ENCODE measurements at regions not wholly inside any gene's neighbourhood (a gene's known extent, or its start where the extent isn't known, plus 50 kb on each side); places are given as distances from the start of the nearest gene placed in this dataset.

- no peak for DNase-seq
Observed at GRCh38 chr20:9981829-9982228, 53.0 kb upstream of the ANKEF1 start.

- DNase-seq: peak; percentile 44
Observed at GRCh38 chr20:9978397-9979004, 56.3 kb upstream of the ANKEF1 start.

- no peak for DNase-seq
Observed at GRCh38 chr20:9977629-9978028, 57.2 kb upstream of the ANKEF1 start.

DNA sequence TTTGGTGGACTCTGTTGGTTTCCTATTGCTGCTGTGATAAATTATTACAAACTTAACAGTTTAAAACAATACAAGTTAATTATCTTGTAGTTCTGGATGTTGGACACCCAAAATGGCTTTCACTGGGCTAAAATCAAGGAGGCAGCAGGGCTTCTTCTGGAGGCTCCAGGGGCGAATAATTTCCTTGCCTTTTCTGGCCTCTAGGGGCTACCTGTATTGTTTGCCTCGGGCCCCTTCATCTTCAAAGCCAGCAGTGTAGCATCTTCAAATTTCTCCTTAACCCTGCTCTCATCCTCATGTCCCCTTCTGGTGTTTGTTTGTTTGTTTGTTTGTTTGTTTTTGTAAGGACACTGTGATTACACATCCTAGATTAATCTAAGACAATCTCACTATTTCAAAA is 60.5 kb upstream of the ANKEF1 start:
- no peak for DNase-seq

- DNase-seq: no peak
Observed at GRCh38 chr20:9971746-9972145, 63.0 kb upstream of the ANKEF1 start.

DNA sequence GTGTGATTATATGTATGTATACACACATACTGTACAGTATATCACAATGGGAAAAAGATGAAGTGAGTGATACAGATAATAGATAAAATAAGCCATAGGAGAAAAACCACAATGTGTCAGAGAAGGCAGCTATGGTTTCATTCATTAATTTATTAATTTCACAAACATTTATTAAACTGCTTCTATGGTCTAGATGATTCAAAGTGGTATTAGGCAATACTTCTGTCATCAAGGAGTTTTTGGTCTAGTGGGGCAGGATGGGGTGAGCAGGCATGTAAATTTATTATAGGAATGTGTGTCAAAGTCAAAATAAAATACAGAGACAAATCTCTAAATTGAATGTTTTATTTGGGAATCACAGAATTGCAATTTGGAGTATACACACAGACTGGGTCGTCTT is 65.2 kb upstream of the ANKEF1 start:
- DNase-seq: no peak

DNA sequence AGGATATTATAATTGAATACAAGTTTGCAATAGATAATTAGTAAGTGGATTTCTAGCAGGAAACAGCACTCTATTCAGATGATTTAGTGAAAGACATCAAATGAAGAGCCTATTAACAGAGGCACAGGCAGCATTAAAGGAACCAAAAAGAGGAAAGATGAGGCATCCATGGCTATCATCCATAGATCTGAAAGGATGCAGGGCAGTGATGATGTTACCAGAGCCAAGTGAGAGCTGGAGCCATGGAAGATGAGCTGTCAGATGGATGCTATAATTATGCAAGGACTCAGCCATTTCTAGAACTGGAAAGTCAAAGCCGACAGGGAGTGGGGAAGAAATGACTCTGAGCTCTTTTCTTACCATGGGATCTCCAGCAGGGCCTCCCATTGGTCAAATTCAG is 66.8 kb upstream of the ANKEF1 start:
- DNase-seq: no peak

DNA sequence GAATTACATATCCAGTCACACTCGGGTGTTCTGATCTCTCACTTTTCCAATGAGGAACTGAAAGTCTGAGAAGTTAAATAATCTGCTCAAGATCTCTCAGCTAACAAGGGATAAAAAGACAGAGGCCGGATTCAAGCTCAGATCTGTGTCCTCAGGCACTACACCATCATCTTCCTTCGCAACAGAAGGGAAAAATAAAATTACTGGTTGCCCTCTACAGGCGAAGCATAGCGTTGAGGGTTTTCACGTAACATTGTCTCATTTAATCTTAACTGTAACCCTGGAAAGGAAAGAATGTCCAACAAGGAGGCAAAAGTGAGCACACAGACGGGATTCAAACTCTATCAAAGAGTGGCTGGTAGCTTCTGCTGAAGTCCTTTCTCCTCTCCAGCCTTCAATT is 67.8 kb upstream of the ANKEF1 start:
- DNase-seq: no peak

DNA sequence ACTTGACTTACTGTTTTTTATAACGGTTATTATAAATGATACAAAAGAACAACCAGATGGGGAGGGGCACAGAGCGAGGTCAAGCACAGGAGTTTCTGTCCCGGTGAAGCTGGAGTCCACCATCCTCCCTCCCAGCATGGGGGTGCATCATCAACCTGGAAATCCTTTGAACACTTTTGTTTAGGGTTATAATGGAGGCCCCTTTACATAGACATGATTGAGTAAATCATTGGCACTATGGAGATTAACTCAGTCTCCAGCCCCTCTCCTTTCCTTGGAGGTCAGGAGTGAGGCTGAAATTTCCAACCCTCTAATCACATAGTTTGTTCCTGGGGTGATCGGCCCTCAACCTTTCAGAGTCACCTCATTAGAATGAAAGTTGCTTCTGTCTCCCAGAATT is 71.8 kb upstream of the ANKEF1 start:
- DNase-seq: no peak

DNA sequence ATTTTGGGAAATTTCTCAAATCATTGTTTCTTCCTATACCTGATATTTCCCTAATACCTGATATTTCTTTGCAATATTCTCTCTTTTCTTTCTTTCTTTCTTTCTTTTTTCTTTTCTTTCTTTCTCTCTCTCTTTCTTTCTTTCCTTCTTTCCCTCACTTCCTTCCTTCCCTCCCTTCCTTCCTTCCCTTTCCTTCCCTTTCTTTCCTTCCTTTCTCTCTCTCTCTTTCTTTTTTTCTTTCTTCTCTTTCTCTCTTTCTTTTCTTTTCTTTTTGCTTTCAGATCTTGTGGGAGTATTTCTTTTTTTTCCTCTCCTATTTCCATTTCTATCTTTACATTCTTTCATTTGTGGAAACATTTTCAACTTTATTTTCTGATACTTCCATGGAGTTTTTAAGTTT is 76.1 kb upstream of the ANKEF1 start:
- no peak for DNase-seq

DNA sequence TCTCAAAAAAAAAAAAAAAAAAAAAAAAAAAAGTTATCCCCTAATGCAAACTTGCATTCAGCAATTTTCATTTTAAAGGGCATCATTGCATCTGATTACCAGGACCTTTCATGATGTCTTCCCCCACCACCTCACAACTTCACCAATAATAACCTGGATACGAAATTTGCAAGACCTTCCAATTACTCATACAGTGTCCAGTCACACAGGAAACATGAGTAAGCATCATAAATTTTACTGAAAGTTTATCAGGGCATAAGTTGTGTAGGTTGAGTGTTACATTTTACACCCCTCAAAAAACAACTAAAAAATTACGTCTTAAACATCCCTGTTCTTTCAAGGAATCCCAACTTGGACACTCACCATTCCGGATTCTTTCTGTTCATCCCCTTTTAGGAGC is 79.1 kb upstream of the ANKEF1 start:
- no peak for DNase-seq

DNA sequence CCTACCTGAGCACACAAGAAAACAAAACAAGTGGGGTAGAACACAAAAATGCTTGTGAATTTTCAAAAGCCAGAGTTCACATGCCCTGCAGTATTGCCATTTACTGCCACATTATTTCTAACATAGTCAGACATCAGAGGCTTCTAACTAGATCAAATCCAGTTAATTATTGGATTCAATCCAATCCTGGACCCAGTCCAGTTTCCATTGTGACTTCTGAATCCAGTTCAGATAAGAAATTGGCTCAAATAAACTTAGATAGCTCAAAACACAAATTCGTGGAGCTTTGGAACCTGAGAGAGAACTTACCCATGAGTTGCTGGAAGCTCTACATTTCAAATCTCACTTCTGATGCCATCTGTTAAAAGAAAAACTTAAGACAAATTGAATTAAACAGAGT is 85.2 kb upstream of the ANKEF1 start:
- DNase-seq: no peak

GRCh38 chr20:9945408-9945807 is 89.4 kb upstream of the ANKEF1 start:
- no peak for DNase-seq

DNA sequence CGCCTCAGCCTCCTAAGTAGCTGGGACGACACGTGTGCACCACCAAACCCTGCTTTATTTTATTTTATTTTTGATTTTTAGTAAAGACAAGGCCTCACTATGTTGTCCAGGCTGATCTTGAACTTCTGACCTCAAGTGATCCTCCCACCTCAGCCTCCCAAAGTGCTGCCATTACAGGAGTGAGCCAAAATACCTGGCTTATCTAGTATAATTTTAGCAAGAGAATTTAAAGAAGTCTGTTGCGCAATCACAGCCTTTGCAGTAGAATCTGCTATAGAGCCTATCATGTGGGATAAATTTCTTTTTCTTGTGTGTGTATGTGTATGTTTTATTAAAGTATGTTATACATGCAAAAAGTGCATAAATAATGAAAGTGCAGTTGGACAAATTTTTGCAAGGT is 92.1 kb upstream of the ANKEF1 start:
- DNase-seq: no peak

GRCh38 chr20:9940329-9940728 is 94.5 kb upstream of the ANKEF1 start:
- no peak for DNase-seq

DNA sequence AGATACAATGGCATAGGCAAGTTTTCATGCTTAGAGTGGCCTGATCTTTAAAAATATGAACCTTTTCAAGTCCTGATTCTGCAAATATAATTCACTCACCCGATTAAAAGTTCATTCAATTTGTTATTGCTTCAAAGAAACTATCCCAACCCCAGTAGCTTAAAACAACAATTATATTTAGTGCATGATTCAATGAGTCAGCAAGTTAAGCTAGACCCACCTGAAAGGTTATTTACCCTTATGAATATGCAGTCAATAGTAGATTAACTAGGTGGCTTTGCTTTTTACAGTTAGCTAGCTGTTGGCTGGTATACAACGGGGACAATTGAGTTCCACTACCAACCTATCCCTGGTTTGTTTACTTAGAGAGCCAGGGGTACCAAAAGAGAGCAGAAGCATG is 95.6 kb upstream of the ANKEF1 start:
- no peak for DNase-seq

- DNase-seq: no peak
Observed at GRCh38 chr20:9935285-9935684, 96.4 kb upstream of the PAK5 start.

- DNase-seq: no peak
Observed at GRCh38 chr20:9930142-9930541, 91.3 kb upstream of the PAK5 start.

- no peak for DNase-seq
Observed at GRCh38 chr20:9928955-9929354, 90.1 kb upstream of the PAK5 start.

GRCh38 chr20:9928281-9928737 is 89.4 kb upstream of the PAK5 start:
- no peak for DNase-seq

DNA sequence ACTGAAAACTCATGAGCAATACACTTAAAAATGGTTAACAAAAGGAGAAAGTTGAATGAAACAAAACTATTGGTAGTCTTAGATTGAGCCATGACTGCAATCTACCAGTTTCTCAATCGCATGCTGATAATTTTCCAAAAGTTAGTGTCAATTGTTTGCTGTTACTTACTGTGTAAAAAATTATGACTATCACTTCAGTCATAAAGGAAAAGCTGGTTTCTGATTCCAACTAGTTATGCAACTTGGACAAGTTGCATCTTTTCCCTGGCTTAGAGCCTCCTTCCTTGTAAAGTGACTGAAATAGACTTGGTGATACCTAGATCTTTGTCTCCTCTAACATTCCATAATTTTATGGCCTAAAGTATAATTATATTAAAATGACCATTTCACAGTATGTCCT is 88.3 kb upstream of the PAK5 start:
- DNase-seq: no peak

DNA sequence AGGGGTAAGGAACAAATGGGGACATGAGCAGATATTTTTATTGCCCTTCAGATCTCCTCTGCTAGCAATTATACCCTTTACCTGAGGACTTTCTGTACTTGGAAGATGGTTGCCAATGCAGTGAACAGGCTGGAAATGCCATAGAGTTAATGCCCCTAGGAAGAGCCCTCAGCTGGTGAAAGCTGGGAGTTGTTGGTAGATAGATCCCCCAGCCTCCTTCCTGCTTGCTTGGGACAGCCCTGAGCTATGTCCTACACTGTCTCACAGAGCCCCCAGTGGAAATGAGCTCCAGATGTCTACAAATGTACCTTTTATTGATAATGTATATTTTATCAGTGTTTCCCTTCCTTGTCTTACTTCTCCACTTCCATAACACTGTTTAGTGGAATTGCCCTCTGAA is 87.6 kb upstream of the PAK5 start:
- DNase-seq: no peak

GRCh38 chr20:9926007-9926406 is 87.1 kb upstream of the PAK5 start:
- no peak for DNase-seq

DNA sequence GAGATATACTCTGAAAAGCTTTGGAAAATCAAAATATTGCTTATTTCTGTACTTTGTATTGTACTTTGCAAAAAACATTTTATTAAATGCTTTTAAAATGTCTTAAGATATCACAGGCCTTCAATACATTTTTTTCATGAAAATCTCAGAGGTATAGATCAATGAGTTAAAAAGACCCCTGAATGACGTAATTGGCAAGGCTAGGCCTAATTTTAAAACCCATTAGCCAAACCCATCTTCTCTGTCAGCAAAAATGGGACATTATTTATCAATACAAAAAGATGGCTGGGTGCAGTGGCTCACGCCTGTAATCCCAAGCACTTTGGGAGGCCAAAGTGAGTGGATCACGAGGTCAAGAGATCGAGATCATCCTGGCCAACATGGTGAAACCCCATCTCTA is 84.8 kb upstream of the PAK5 start:
- no peak for DNase-seq

GRCh38 chr20:9920866-9921265 is 82.0 kb upstream of the PAK5 start:
- no peak for DNase-seq

Data from NCI-H510A (cell line).